Ectodermal cell (in vitro differentiated cells): ENCODE measurements at regions not wholly inside any gene's neighbourhood (a gene's known extent, or its start where the extent isn't known, plus 50 kb on each side); places are given as distances from the start of the nearest gene placed in this dataset.

ENCODE experiments used
- H3K27ac ChIP-seq: 2 replicates; pipeline ENCODE4 v1.7.0; 2013; ENCODE audit warnings: mild to moderate bottlenecking, low read depth, low read length; ENCODE audit not compliant: insufficient read depth, poor library complexity, severe bottlenecking
- H3K27me3 ChIP-seq: 2 replicates; pipeline ENCODE4 v1.7.0; 2013; ENCODE audit warnings: mild to moderate bottlenecking, low read length; ENCODE audit not compliant: insufficient read depth, control insufficient read depth, poor library complexity, severe bottlenecking
- H3K36me3 ChIP-seq: one replicate; pipeline ENCODE4 v1.7.0; 2013; ENCODE audit warnings: low read length; ENCODE audit not compliant: control insufficient read depth, insufficient read depth
- H3K4me1 ChIP-seq: one replicate; pipeline ENCODE4 v1.7.0; 2013; ENCODE audit warnings: low read length; ENCODE audit not compliant: control insufficient read depth, insufficient read depth
- H3K4me3 ChIP-seq: 2 replicates; pipeline ENCODE4 v1.7.0; 2013; ENCODE audit warnings: low read depth, low read length, control low read depth; ENCODE audit not compliant: insufficient read depth
- H3K9me3 ChIP-seq: 2 replicates; pipeline ENCODE4 v1.7.0; 2013; ENCODE audit warnings: mild to moderate bottlenecking, low read length, moderate library complexity; ENCODE audit not compliant: control insufficient read depth
- WGBS, 2 experiments: methylation state at CpG; one replicate each; pipeline ENCODE4 v1.1.7; 2013; ENCODE audit warnings: missing lambda C conversion rate in 2 of 2; 5-methylcytosine and 5-hydroxymethylcytosine counted together

DNA sequence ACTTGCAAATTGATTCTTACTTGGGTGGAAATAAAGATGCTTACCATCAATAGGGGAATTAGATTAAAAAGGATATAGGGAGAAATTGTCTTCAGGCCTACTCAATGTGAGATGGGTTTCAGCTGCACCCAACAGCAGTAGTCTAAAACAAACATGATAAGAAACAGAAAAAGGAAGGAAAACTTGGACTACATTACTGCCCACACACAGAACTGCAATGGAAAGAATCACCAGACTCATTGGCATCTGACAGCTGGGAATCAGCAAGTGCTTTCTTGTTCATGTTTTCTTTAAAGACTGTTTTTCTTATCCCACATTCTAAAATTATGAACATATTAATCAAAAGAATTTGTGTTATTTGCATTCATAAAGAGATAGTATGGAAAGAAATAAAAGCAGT lies 144.2 kb downstream of the LRIG3 start:
- Histone ChIP-seq H3K36me3 (no peaks in the 10 kb centered on the region), H3K27ac (no peak overlapping the region), H3K9me3 (no peaks in the 10 kb centered on the region)

GRCh38 chr12:58777815-58778214 lies 142.5 kb downstream of the LRIG3 start:
- no peaks in the 10 kb centered on the region for H3K36me3 ChIP-seq
- H3K4me1 ChIP-seq: no peaks in the 10 kb centered on the region
- no peak overlapping the region for H3K27ac ChIP-seq
- no peaks in the 10 kb centered on the region for H3K9me3 ChIP-seq
- H3K4me3 ChIP-seq: no peak overlapping the region
- H3K27me3 ChIP-seq: no peaks in the 10 kb centered on the region

More for the DNA sequence above, 144.2 kb downstream of the LRIG3 start:
- H3K27me3 ChIP-seq: no peaks in the 10 kb centered on the region
- no peaks in the 10 kb centered on the region for H3K4me1 ChIP-seq
- no peak overlapping the region for H3K4me3 ChIP-seq

- H3K4me3 ChIP-seq: no peak overlapping the region
- no peaks in the 10 kb centered on the region for H3K27me3 ChIP-seq
- H3K4me1 ChIP-seq: no peaks in the 10 kb centered on the region
- H3K27ac ChIP-seq: no peak overlapping the region
- no peaks in the 10 kb centered on the region for H3K9me3 ChIP-seq
- no peaks in the 10 kb centered on the region for H3K36me3 ChIP-seq
- WGBS, 2 experiments: 92 to 94% methylated on average over 5 of the region's 5 CpGs
These were observed 138.7 kb downstream of the LRIG3 start for GRCh38 chr12:58781609-58782008.

GRCh38 chr12:58787021-58787760 lies 133.1 kb downstream of the LRIG3 start:
- no peak overlapping the region for H3K27ac ChIP-seq
- 86 to 91% methylated on average over 4 of the region's 4 CpGs for WGBS, 2 experiments
- H3K9me3 ChIP-seq: no peaks in the 10 kb centered on the region
- H3K4me3 ChIP-seq: no peak overlapping the region
- H3K36me3 ChIP-seq: no peaks in the 10 kb centered on the region
- no peaks in the 10 kb centered on the region for H3K4me1 ChIP-seq
- no peaks in the 10 kb centered on the region for H3K27me3 ChIP-seq

GRCh38 chr12:58794859-58795258 lies 125.4 kb downstream of the LRIG3 start:
- WGBS, 2 experiments: 98 to 99% methylated on average over 5 to 6 of the region's 6 CpGs
- H3K27ac ChIP-seq: no peak overlapping the region
- no peaks in the 10 kb centered on the region for H3K9me3 ChIP-seq
- H3K27me3 ChIP-seq: no peaks in the 10 kb centered on the region
- H3K36me3 ChIP-seq: no peaks in the 10 kb centered on the region
- no peak overlapping the region for H3K4me3 ChIP-seq
- H3K4me1 ChIP-seq: no peaks in the 10 kb centered on the region

GRCh38 chr12:58795825-58796224 lies 124.5 kb downstream of the LRIG3 start:
- H3K9me3 ChIP-seq: no peaks in the 10 kb centered on the region
- 93 to 96% methylated on average over 3 of the region's 3 CpGs for WGBS, 2 experiments
- no peaks in the 10 kb centered on the region for H3K27me3 ChIP-seq
- H3K4me3 ChIP-seq: no peak overlapping the region
- no peaks in the 10 kb centered on the region for H3K4me1 ChIP-seq
- H3K27ac ChIP-seq: no peak overlapping the region
- H3K36me3 ChIP-seq: no peaks in the 10 kb centered on the region

DNA sequence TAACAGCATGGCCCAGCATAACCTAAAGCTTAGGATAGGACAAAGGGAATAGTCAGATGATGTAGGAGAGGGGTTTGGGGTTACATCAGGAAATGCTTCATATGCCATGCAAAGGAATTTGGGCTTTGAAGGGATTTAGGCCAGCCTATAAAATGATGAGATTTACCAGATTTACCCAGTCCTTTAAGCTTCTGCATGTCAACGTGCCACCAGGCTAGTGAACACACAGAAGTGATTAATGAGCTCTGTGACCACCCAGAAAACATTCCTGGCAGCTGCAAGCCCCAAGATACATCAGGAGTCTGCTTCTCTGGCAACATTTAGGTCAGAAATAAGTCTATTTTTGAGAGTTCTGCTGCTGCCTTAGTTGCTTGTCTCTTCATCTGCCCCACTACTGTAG lies 118.3 kb downstream of the LRIG3 start:
- Histone ChIP-seq H3K27me3 (no peaks in the 10 kb centered on the region), H3K36me3 (no peaks in the 10 kb centered on the region), H3K27ac (no peak overlapping the region), H3K4me1 (no peaks in the 10 kb centered on the region), H3K4me3 (no peak overlapping the region), H3K9me3 (no peaks in the 10 kb centered on the region)
- WGBS, 2 experiments: 69 to 85% methylated on average over 1 of the region's 1 CpG

DNA sequence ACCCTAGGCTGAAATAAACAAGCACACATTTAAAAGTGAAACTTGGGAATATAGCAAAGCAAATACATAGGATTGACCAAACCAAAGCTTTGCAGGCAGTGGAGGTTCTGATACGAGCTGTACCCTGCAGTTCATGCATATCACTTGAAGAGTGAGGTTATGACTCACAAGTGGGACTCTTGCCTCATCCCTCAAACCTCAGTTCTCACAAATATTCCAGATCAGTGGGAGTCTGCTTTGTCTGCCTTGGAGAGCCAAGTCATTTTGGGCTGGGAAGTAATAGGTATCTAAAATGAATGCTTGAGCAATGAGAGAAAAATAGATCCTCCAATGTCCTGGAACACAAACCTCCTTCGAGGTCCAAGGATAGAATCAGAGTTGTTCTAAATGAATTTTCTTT lies 116.4 kb downstream of the LRIG3 start:
- no peaks in the 10 kb centered on the region for H3K36me3 ChIP-seq
- H3K27me3 ChIP-seq: no peaks in the 10 kb centered on the region
- no peak overlapping the region for H3K4me3 ChIP-seq
- H3K4me1 ChIP-seq: no peaks in the 10 kb centered on the region
- H3K9me3 ChIP-seq: no peaks in the 10 kb centered on the region
- 86 to 98% methylated on average over 2 of the region's 2 CpGs for WGBS, 2 experiments
- H3K27ac ChIP-seq: no peak overlapping the region

DNA sequence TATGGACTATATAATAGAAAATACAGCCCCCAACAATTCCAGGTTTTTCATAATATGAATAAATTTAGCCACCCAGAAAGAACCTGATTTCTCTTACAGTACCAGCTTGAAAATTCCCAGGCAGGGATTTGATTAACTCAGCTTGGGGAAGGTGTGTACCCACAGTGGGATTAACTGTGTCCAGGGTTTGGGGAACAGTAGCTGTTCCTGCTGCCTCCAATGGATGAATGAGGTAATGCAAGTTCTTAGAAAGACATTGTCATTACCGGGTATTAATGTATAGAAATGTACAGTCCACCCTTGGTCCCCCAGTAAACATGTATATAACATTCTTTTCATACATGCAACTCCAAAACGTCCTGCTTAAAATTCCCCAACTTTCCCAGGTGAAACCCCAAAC lies 115.6 kb downstream of the LRIG3 start:
- H3K9me3 ChIP-seq: no peaks in the 10 kb centered on the region
- H3K4me3 ChIP-seq: no peak overlapping the region
- no peak overlapping the region for H3K27ac ChIP-seq
- 21 to 61% methylated on average over 1 to 2 of the region's 2 CpGs for WGBS, 2 experiments
- H3K4me1 ChIP-seq: no peaks in the 10 kb centered on the region
- H3K36me3 ChIP-seq: no peaks in the 10 kb centered on the region
- no peaks in the 10 kb centered on the region for H3K27me3 ChIP-seq

DNA sequence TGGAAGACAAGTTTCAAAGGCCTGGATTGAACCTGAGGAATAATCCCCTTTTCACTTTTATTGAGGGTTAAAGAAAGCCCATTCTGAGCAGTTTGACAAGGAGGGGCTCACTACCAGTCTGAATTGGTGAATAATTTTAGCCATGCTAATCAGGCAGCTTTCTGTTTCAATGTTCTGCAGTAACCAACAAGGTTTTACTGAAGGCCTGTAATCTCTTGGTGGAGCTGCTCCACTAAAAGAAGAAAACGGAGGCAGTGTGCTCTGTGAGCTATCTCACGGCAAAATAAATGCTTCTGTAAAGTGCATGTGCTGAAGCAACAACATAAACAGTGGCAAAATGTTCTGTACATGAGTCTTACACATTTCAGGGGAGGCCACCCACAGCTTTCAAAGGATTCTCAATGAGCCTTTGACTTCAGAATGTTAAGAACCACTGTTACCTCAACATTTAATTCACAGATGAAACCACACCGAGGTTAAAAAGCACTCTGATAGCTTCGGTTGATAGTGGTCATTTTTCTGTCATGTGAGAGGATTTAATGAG lies 111.2 kb downstream of the LRIG3 start:
- no peaks in the 10 kb centered on the region for H3K27me3 ChIP-seq
- peaks cover 12% of the 10 kb centered on the region for H3K4me1 ChIP-seq
- H3K27ac ChIP-seq: no peak overlapping the region
- 93 to 94% methylated on average over 4 of the region's 4 CpGs for WGBS, 2 experiments
- H3K36me3 ChIP-seq: no peaks in the 10 kb centered on the region
- H3K9me3 ChIP-seq: no peaks in the 10 kb centered on the region
- H3K4me3 ChIP-seq: no peak overlapping the region
